Heart left ventricle (tissue), 13 donors: ENCODE measurements at regions not wholly inside any gene's neighbourhood (a gene's known extent, or its start where the extent isn't known, plus 50 kb on each side); places are given as distances from the start of the nearest gene placed in this dataset.

Source experiments
- CTCF ChIP-seq, 12 donors: fragments of 200-600 bp; sonication (generic) in 4 of 12; IDR thresholded peaks; one replicate each; pipeline versions ENCODE4 v1.5.0 to v1.8.0; 2018 to 2022; ENCODE audit warnings: antibody characterized with exemption in 12 of 12, mild to moderate bottlenecking in 5 of 12
- POLR2A ChIP-seq, 2 donors: fragments of 450-650 bp; IDR thresholded peaks; one replicate each; pipeline ENCODE4 v1.6.1; 2017; ENCODE audit warnings: antibody characterized with exemption in 2 of 2, mild to moderate bottlenecking in 2 of 2, moderate library complexity in 2 of 2
- donor health status: ischemic (EF 13 %, LVEDD 7.1; RV severe dilation, severe dysfunction).
- donor health status: DM: no; HTN: yes; CAD: no.
- donor health status: DM: no; HTN: no; CAD: no.
- donor health status: ischemic (EF 25% LVEDD 6.9; RV normal size, moderate dysfunction).
- donor health status: ischemic (EF 25% LVEDD 5.7; RV mildly dilated, moderate dysfunction).
- donor health status: ischemic (EF 35%, LVEDD 5.7; RV mildly dilated, moderate dysfunction).
- donor health status: nonischemic (EF 11% LVEDD 7.7; RV severe dilation, severe dysfunction).
- donor health status: DM: yes; HTN: yes; CAD: no.
- donor health status: PGD.
- donor health status: ischemic (EF 29% LVEDD 5.4; RV normal size, mild dysfunction).
- donor health status: nonischemic (EF 23%, LVEDD 6.1; RV moderate dilation, normal function).

GRCh38 chr5:16315501-16315900 lies 135.9 kb upstream of the MARCHF11 start:
- no peak for TF ChIP-seq CTCF (IDR thresholded peaks at IDR 0.05)
- TF ChIP-seq POLR2A (IDR thresholded peaks at IDR 0.05): no peak
